HG02938 (cell line): ENCODE measurements at regions not wholly inside any gene's neighbourhood (a gene's known extent, or its start where the extent isn't known, plus 50 kb on each side); places are given as distances from the start of the nearest gene placed in this dataset.
A peak's percentile ranks its signal among the peaks of the same experiment; 100 is the strongest.

ENCODE experiments used
- ATAC-seq: cut with Tn5 transposase; IDR thresholded peaks from one replicate; pipeline ENCODE4 v1.9.1; 2021; ENCODE audit warnings: mild to moderate bottlenecking, moderate library complexity; ENCODE audit not compliant: unreplicated experiment

DNA sequence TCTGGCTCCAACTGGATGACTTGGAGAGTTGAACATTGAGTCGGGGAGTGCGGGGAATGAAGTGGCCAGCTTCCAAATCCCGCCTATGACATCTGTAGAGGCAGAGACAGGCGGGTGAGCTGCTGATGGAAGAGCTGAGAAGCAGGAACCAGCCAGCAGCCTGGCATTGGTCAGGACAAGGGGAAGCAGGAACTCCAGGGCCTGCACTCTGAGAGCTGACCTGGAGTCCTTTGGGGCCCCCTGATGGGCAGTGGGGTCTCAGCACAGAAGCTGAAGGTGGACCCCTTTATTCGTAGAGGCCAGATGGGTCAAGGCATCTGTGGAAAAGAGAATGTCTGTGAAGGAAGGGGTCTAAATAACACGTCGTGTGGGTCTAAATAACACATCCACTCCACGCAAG lies 57.0 kb downstream of the SEC61G start:
- no peak for ATAC-seq

DNA sequence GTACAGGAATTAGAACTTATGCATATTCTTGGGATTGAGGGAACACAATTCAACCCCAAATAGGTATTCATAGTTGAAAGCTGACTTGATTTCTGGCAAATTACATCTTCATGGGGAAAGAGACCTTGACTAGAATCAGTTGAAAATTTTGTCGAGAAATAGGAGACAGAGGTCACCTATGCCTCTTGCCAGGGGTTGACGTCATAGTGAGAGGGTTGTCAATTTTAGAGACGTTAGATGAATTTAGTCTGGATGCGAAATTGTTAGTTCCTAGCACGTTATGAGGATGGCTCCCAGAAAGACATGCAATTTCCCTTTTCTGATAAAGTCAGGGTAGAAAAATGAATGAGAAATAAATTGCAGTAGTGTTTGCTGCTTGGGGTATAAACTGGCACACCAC lies 59.3 kb downstream of the SEC61G start:
- no peak for ATAC-seq

DNA sequence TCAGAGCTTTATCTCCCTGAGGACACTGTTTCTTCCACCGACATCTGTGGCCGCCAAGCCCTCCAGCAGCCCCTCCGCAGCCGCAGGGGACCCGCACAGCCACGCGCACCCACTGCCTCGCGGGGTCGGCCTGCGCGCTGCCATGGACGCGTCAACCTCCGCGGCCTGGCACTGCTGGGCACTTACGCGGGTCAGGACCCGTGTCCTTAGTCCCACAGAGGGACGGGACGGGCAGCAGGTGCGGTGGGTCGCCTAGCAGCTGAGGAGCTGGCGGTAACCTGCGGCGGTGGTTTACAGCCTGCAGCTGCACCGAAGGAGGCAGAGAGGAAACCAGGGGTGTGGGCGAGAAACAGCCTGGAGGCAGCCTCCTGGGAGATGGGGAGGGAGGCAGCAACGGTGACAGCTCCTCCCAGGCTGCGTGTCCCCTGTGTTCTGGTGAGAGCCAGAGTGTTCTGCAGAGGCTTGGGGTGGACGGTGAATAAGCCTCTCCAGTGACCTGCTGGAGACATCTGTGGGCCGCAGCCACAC lies 61.3 kb downstream of the SEC61G start:
- ATAC-seq = no peak

DNA sequence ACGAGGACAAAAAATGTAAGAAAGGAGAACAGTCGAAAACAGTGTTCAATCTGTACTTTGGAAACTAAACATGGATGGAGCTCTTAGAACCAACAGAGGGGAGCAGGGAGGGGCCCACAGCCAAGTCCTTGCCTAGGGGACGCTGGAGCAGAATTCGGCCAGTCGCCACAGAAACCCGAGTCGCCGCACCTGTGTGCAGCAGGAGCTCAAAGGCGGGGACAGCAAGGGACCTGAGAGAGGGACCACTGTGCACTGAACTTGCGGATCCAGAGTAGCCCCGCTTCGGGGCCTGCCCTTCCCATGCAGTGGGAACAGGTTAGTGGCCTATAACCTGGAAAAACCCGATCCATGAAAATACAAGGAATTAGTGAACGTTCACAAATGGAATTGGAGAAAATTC lies 68.1 kb downstream of the SEC61G start:
- ATAC-seq = no peak

DNA sequence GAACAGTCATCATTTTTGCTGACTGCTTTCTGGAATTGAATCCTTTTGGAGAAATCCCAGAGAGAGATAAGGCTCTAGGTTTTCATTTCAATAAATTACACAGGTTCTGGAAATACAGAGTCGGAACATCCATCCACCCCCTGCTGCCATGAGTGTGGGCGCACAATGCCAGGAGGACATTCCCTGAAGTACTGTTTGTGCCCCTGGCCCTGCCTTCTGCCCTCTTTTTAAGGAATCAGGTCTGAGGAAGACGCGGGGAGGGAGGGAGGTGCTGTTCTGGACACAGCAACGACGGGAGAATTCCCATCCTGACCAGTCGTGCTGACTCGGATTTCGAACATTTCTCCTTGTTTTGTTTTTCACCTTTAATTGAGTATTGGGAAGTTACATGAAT lies 69.0 kb downstream of the SEC61G start:
- ATAC-seq = no peak

DNA sequence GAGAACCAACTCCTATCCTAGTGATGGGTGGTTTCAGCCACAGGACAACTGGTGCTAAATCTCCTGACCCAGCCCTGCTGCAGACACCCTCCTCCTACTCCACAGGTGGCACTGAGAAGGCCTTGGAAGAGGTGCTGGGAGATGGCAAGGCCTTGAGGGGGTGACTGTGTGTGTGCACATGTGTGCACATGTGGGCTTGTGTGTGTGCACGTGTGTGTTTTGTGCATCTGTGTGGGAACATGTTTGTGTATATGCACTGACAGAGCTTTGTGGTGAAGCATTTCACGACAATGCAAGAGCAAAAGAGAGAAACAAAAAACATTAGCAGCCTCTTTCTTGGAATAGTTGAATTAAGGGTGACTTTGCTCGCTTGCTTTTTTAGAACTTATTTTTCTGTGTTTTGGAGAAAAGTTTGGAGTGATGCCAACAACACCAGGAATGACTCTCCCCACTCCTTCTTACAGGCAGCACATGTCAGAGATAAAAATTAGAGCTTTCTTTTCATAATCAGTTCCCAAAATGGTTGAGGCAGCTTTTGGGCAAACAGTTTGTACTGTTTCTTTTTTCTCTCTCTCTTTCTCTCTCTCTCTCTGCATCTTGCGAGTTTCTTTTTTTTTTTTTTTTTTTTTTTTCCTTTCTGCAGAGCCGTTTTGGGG lies 69.5 kb downstream of the SEC61G start:
- no peak for ATAC-seq

DNA sequence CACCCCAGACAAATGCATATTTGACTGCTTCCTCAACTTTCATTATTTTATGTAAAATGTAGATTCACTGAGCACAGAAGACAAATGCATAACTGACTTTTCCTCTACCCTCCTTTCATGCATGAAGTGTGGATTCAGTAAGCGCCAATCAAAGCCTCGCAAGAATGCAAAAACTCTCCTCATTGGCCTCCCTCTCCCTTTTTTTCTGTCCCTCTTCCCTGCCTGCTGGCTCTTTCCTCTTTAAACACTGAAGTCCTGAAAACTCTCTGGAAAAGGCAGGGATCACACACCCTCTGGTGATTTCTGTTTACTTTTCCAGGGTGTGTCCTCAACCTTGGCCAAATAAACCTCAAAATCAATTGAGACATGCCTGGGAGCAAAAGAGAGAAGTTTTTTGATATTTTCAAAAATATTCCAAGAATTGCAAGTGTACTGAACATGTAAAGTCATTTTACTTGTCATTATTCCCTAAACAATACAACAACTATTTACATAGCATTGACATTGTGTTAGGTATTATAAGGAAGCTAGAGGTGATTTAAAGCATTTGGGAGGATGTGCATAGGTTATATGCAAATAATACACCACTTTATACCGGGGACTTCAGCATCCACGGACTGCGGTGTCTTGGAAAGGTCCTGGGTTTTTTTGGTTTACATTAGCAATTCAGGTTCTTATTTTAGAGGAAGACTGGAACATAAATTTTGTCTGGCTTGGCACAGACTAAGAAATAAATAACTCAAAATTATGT lies 71.4 kb downstream of the SEC61G start:
- ATAC-seq = no peak

DNA sequence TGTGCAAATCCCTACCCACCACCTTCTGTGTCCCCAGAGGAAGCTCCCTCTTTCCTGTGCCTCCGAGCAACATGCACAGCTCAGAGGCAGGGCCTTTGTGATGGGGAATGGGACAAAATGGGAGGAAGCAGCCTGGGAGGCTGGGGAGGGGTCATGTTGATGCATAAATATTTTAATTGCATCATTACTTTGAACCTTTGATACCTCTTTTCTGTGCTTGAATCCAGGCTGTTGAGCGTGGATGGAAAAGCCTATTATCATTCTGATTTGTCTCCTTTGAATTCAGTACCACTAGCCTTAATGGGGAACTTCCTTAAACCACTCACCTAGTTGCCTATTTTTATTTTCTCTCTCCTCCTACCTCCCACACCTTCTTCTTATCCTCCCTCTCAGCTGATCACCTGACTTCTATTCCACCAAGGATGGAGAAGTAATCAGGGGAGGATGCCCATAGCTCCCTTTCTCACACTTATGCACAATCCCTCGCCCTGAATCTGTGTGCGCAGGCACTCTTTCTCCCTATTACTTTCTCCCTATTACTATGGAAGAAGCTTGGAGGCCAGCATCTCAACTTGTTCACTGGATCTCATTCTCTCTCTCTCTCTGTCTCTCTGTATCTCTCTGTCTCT lies 78.5 kb downstream of the SEC61G start:
- ATAC-seq = no peak

DNA sequence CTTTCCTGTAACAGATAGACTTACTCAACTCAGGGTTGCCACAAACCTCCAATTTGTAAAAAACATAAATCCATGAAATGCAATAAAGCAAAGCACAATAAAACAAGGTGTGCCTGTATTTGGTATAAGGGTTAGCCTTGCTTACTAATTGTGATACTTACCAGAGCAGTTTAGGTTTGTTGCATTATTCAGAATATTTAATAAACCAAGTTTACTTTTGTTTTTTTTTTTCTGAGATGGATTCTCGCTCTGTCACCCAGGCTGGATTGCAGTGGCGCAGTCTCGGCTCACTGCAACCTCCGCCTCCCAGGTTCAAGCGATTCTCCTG lies 79.6 kb downstream of the SEC61G start:
- ATAC-seq = no peak

DNA sequence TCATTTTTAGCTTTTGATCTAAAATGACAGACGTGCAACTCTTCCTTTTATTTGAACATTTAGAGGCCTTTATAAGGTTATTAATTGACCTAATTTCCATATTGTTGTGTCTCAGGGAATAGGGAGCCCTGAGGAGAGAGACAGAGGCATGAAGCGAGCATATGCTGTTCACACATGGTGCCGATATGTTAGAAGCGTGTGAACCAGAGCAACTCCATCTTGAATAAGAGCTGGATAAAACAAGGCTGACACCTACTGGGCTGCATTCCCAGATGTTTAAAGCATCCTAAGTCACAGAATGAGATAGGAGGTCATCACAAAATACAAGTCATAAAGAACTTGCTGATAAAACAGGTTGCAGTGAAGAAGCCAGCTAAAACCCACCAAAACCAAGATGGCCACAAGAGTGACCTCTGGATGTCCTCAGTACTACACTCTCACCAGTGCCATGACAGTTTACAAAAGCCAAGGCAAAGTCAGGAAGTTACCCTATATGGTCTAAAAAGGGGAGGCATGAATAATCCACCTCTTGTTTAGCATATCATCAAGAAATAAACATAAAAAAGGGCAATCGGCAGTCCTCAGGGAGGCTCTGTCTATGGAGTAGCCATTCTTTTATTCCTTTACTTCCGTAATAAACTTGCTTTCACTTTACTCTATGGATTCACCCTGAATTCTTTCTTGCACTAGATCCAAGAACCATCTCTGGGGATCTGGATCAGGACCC lies 80.1 kb downstream of the SEC61G start:
- no peak for ATAC-seq

DNA sequence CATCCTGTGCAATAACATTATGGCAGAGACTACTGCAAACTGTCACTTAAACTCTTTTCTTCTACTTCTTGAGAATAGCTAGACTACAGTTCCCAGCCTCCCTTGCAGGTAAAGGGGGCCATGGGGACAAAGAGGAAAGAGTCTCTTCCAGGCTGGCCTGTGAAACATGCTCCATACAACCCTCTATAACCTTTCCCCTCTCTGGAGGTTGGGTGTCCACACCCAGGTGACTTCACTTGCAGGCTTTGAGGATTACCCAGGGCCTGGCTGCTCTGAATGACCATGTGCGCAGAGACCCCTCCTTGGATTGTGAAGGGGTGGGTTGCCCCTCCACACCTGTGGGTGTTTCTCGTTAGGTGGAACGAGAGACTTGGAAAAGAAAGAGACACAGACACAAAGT lies 84.1 kb downstream of the SEC61G start:
- ATAC-seq = no peak

DNA sequence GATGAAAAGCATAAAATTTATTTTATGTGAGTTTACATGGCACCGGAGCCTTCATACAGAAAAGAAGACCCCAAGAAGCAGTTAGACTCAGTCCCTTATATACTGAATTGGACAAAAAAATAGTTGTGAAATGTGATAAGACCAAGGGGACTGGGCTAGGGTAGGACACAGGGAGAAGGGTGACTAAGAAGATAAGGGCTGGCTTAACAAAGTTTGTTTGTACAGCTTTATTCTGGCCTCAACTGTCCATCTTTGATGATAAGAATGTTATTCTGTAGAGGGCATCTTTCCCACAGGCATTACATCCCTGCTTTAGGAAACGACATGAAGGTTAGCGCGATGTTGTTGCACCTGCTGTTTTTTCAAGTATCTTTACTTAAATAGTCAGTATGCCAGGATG lies 86.5 kb downstream of the SEC61G start:
- ATAC-seq = no peak

DNA sequence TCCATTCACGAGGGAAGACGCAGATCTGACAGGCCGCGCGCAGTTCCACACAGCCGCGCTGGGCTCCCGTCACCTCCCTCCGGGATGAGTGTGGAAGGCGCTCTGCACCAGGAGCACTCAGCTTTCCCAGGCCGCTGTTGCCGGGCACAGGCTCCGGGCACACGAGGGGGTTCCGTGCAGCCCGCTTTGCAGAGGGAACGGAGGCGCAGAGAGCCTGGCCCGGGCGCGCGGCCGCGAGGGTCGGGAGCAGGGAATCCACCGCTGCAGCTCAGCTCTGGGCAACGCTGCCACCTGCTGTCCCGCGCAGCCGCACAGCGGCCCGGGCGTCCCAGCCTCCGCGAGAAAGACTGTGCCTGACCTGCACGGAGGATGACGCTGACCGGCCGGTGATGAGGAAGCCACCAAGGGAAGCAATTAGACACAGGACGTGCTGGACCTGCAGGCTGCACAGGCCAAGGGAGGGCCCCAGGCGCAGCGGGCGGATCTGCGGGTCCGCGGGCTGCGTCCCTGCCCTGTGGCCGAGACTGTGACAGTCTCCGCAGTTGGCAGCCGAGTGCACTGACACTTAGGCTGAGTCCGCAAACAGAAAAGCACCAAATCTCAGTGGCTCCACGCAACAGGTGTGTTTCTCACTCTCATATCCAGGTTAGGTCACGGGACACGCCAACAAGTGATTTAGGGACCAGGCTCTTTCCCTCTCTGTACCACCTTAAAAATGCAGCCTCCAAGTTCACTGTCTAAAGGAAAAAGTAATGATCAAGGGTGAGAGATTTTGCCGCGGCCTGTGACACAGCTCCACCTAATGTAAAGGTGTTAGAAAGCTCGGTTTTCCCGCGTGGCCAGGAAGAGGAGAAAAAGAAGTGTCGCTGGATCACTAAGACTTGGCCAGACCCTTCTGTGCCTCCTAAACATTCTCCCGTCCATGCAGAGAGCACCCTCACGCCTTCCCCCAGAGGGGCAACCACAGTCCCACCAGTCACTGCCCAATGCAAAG lies 94.5 kb downstream of the SEC61G start:
- ATAC-seq = peak; percentile 81

DNA sequence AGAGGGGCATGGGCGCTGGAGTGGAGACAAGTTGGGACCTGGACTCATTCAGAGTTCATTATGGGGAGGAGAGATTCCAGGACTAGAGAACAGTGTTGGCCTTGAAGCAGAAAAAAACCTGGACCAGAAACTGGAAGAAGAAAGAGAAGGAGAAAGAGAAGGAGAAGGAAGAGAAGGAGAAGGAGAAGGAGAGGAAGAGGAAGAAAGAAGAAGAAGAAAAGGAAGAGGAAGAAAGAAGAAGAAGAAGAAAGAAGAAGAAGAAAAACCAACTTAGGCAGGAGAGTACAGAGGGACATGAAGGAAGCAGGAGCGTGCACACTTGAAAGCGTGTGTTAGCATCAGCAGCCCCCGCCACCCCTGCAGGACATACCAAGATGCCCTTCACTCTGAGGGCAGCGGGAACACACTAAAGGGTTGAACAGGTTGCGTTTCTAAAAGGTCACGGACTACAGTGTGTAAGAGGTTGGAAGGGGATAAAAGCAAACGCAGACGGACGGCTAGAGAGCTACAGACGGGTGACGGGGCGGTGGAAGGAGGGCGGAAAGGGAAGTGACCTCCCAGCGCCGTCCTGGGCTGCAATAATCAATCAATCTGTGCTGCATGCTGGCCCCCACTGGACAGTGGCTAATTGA lies 95.3 kb downstream of the SEC61G start:
- peak; percentile 30 for ATAC-seq

DNA sequence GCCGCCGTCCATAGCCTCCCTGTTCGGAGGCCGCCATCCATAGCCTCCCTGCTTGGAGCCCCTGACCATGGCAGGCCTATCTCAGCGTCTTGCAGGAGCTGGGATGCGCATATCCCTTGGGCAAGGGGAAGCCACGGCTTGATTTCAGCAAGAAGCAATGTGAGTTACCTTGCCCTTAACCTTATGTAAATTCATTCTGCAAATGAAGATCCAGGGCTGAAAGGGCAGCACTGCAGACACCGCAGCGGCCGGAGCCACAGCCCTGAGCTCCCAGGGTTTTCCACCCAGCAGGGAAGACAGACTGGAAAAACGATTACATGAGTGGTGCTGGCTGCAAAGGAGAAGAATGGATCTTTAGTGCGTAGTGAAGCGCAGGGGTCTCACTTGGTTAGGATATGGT lies 95.8 kb downstream of the SEC61G start:
- no peak for ATAC-seq

DNA sequence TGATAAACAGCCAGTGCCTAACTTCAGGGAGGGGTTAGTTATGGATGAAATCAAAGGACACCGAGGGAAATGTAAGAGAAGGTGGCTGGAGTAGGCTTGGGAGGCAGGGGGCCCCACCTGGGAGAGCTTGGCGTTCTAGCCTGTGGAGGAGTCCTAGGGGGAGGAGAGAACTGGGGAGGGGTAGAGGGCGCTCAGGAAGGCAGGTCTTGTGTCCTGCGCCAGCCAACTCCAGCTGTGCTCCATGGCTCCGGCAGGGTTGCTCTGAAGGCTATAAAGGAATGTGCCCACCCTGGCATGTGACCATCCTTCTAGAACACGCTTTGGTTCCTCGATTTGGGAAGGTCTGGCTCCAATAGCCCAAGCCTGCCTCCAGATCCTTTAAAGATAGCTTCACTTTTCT lies 96.3 kb downstream of the SEC61G start:
- ATAC-seq = no peak

DNA sequence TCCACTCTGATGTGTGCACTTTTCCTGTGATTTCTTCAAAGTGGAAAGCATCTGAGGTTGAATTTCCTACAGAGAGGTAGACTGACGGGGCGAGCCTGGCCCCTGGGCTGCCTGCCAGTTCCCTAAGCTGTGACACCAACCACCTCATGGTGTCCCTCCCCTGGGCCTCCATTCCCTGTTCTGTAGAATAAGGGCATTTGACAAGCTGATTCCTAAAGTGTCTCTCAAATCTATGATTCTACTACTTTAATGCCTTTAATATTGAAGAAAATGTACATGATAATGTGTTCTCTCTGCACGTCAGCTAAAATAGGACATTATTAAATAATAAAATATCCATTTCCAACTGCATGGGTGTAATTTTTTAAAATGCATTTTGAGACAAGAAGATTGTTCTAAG lies 105.1 kb downstream of the SEC61G start:
- ATAC-seq = no peak

DNA sequence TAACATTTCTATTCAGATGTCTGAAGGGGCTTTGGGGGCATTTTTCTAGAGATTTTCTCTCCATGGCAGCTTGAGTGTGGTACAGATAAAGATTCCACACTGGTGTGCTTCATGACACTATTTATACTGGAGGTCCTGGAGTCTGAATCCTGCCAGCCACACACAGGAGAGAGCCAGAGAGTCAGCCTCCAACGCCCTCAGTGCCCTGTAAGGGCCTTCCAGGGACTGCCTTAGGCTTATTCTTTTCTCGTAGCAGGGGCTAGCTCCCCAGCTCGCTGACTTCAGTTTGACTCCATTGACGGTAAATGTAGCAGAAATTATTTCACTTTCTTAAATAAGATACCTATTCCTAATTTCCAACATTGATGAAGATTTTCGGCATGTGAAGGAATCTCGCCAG lies 100.9 kb downstream of the VSTM2A start:
- no peak for ATAC-seq

DNA sequence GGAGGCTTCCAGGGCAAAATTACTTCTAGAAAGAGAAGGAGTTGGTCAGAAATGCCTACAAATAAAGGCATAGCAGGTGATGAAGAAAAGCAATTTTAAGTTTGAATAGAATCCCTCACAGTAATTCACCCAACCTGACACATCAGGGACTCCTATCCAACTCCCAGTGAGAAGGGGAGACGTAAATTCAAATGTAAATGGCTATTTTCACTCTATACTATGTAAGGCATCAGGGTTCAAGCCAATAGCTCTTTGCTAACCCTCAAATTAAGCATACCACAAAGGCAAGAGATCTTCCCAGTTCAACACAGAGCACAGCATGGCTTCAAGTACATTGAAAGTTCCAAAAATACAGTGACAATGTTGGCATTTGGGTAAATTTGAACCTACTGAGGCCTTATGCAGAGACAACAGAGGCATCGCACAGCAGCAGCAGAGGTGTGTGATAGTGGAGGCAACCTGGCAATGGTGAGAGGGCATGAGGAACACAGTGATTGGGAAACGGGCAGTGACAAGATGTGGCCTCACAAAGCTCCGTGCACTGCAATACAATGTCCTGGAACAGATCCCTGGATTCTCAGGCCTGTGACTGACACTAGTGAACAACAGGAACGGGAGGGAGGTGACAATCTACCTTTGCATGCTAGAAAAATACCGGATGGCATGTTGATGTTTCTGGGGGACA lies 95.7 kb downstream of the VSTM2A start:
- no peak for ATAC-seq
